ENCODE measurements at regions not wholly inside any gene's neighbourhood (a gene's known extent, or its start where the extent isn't known, plus 50 kb on each side); places are given as distances from the start of the nearest gene placed in this dataset.

DNA sequence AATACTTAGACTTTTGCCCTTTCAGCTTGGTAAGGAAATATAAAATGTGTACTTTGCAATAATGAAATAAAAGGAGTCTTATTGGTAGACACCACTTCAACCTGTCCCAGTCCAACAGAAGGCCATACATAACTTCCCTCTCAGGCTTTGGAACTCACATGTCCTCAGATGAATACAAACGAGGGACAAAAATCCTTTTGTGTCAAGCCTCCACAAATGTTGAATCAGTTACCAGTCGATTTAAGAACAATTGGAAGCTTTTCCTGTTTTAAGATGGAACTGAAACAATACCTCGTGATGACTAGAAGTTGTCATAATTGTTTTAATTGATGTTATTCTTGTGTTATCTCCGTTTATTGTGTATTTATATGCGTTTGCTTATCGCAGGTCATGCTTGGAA is 385.1 kb upstream of the POU3F3 start:
- TF ChIP-seq POLR2A (IDR thresholded peaks at IDR 0.05) = no peak
- TF ChIP-seq, protein P1, sequence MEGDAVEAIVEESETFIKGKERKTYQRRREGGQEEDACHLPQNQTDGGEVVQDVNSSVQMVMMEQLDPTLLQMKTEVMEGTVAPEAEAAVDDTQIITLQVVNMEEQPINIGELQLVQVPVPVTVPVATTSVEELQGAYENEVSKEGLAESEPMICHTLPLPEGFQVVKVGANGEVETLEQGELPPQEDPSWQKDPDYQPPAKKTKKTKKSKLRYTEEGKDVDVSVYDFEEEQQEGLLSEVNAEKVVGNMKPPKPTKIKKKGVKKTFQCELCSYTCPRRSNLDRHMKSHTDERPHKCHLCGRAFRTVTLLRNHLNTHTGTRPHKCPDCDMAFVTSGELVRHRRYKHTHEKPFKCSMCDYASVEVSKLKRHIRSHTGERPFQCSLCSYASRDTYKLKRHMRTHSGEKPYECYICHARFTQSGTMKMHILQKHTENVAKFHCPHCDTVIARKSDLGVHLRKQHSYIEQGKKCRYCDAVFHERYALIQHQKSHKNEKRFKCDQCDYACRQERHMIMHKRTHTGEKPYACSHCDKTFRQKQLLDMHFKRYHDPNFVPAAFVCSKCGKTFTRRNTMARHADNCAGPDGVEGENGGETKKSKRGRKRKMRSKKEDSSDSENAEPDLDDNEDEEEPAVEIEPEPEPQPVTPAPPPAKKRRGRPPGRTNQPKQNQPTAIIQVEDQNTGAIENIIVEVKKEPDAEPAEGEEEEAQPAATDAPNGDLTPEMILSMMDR (IDR thresholded peaks at IDR 0.05) = no peak
